Skeletal muscle satellite cell (primary cell): ENCODE measurements at regions not wholly inside any gene's neighbourhood (a gene's known extent, or its start where the extent isn't known, plus 50 kb on each side); places are given as distances from the start of the nearest gene placed in this dataset.
"Not testable (repeated sequence)": the region's sequence is repeated elsewhere in the genome, so short reads cannot be mapped to it uniquely, and the experiment has no call there.

Source experiments
- H3K27me3 ChIP-seq: 2 replicates; pipeline ENCODE4 v1.7.0; 2013; ENCODE audit warnings: low read length; ENCODE audit not compliant: control insufficient read depth, insufficient read depth
- H3K36me3 ChIP-seq: 2 replicates; pipeline ENCODE4 v1.7.0; 2013; ENCODE audit warnings: mild to moderate bottlenecking, control low read depth, low read length; ENCODE audit not compliant: insufficient read depth
- H3K4me1 ChIP-seq: 2 replicates; pipeline ENCODE4 v1.7.0; 2013; ENCODE audit warnings: low read length; ENCODE audit not compliant: control insufficient read depth, insufficient read depth
- H3K4me2 ChIP-seq: 2 replicates; pipeline ENCODE4 v1.7.0; 2013; ENCODE audit warnings: mild to moderate bottlenecking, low read length
- H3K4me3 ChIP-seq: 2 replicates; pipeline ENCODE4 v1.7.0; 2013; ENCODE audit warnings: low read length
- H3K9ac ChIP-seq: 2 replicates; pipeline ENCODE4 v1.7.0; 2013; ENCODE audit warnings: mild to moderate bottlenecking, low read depth, low read length, moderate library complexity
- H3K9me3 ChIP-seq: replicated peaks from 2 replicates; pipeline ENCODE4 v1.7.0; 2013; ENCODE audit warnings: mild to moderate bottlenecking, control low read depth, low read length

DNA sequence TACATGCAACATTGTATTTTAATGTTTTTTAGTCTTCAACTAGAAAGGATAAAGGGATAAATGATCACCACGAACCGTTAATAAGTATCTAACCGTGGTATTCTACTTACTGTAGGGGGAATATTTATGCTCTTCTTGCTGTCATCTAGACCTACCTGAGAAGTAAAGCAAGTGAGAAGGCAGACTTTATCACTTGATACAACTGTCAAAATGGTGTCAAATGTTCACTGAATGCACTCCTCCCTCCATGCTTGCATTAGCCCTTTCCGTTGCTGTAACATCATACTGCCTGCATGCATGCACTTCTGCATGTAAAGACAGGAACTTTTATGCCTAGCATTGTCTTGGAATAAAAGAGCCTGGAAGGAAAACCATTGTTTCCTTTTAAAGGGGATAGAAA lies 298.6 kb upstream of the PMFBP1 start:
- no peak overlapping the region for H3K4me2 ChIP-seq
- no peak overlapping the region for H3K9ac ChIP-seq
- no peaks in the 10 kb centered on the region for H3K9me3 ChIP-seq
- no peaks in the 10 kb centered on the region for H3K36me3 ChIP-seq
- peaks cover 34% of the 10 kb centered on the region for H3K4me1 ChIP-seq
- H3K4me3 ChIP-seq: no peak overlapping the region
- no peaks in the 10 kb centered on the region for H3K27me3 ChIP-seq

DNA sequence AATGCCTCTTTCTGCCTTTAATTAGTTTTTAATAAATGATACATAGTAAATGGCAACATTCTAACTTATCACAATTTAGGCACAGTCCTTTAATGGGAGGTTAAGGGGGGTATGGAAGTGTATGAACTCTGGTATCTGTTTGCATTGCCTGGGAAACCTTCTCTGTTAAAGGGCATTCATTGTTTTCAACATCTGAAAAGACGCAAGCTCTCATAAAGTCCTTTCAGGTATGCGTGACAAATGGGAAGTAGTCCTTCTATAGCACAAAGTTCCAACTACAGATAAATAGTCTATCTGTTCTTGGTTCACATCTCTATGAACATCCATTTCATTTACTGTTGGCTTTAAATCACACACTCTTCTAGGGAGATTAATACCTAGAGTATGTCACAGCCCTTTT lies 298.0 kb upstream of the PMFBP1 start:
- peaks cover 29% of the 10 kb centered on the region for H3K4me1 ChIP-seq
- H3K36me3 ChIP-seq: no peaks in the 10 kb centered on the region
- H3K4me3 ChIP-seq: no peak overlapping the region
- no peaks in the 10 kb centered on the region for H3K27me3 ChIP-seq
- H3K4me2 ChIP-seq: no peak overlapping the region
- no peaks in the 10 kb centered on the region for H3K9me3 ChIP-seq
- H3K9ac ChIP-seq: no peak overlapping the region

DNA sequence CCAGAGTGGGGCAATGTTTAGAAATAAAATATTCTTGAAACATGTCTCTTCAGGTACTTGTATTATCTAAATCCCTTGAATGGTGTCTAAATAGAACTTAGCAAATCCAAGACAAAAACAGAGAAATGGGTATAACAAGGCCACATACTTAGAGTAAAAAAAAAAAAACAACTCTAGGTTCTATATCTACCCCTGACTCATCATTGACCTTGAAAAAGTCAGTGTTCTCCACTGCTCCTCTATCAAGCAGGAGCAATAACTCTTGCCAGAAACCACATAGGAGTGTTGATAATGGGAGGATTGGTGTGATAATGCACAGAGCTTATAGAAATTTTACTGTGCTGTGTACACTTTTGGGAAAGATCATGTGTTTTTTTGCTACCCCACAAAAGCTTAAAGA lies 296.6 kb upstream of the PMFBP1 start:
- Histone ChIP-seq H3K4me1 (peaks cover 16% of the 10 kb centered on the region), H3K4me2 (no peak overlapping the region), H3K36me3 (no peaks in the 10 kb centered on the region), H3K9ac (no peak overlapping the region), H3K27me3 (no peaks in the 10 kb centered on the region), H3K9me3 (no peaks in the 10 kb centered on the region), H3K4me3 (no peak overlapping the region)

DNA sequence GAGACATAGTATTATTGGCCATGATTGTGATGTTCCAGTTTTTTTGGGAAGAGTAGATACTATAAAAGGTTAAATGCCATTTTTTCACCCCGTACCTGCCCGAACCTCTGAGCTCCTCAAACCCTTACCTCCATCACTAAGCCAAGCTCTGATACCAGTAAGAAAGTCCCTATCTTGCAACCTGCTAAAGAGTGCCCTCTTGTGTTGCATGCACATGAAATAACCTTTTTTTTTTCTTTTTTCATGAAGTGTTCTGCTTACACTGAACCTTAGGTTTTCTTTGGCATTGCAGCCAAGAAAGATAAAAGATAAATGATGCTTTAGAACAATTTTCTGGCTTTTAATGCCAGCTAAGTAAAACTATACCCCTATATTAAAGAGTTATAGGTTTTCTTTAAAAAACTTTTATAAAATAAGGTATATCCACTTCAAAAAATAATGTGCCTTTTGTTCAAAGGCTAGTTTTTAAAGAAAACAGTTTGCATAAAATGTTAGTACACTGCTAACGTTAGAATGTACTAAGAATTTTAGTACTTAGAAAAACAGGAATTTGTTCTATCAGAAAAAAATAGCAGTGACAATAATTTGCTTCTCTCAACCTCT lies 295.3 kb upstream of the PMFBP1 start:
- H3K27me3 ChIP-seq: no peaks in the 10 kb centered on the region
- H3K9me3 ChIP-seq: no peaks in the 10 kb centered on the region
- H3K4me2 ChIP-seq: no peak overlapping the region
- H3K36me3 ChIP-seq: no peaks in the 10 kb centered on the region
- peak overlapping the region; percentile 4 for H3K9ac ChIP-seq
- peaks cover 16% of the 10 kb centered on the region for H3K4me1 ChIP-seq
- H3K4me3 ChIP-seq: no peak overlapping the region

DNA sequence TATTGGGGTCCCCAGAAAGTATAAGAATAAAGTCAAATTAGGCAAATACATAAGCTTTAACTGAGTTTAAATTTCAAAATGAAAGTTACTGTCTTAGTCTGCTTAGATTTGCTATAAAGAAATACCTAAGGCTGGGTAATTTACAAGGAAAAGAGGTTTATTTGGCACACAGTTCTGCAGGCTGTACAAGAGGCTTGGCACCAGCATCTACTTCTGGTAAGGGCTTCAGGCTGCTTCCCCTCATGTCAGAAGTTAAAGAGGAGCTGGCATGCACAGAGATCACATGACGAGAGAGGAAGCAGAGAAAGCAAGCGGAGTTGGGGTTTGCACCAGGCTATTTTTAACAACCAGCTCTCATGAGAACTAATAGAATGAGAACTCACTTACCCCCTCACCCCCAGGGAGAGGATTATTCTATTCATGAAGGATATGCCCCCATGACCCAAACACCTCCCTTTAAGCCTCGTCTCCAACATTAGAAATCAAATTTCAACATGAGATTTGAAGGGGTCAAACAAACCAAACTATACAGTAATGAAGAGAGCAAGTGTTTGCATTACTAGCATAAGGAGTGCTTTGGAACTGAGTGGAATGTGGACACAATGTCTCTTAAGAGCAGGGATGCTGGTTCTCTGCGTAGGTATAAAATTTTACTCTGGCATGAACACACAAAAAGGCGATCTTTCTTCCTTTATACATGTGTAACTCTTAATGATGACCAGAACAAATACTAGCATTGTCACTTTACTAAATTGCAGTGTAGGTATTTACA lies 292.8 kb upstream of the PMFBP1 start:
- no peak overlapping the region for H3K9ac ChIP-seq
- no peaks in the 10 kb centered on the region for H3K27me3 ChIP-seq
- H3K9me3 ChIP-seq: no peaks in the 10 kb centered on the region
- no peaks in the 10 kb centered on the region for H3K36me3 ChIP-seq
- H3K4me2 ChIP-seq: no peak overlapping the region
- H3K4me1 ChIP-seq: peaks cover 16% of the 10 kb centered on the region
- no peak overlapping the region for H3K4me3 ChIP-seq

DNA sequence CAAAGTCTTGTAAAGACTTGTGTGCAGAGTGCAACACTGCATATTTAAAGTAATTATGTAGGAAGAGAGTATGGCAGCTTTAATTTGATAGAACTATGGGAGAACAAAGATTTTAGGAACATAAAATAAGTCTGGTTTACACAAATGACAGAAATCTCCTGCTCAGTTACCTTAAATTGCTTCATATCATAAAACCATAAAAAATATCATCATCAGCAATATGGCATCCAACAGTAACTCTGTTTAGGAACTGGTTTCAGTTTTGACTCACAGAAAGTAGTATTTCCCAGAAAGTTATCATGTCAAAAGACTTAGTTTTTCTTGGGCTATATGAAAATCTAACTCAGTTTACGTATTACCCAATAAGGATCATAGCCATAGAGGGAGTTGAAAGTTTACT lies 292.1 kb upstream of the PMFBP1 start:
- H3K4me1 ChIP-seq: peaks cover 16% of the 10 kb centered on the region
- H3K27me3 ChIP-seq: no peaks in the 10 kb centered on the region
- H3K4me3 ChIP-seq: no peak overlapping the region
- H3K9me3 ChIP-seq: no peaks in the 10 kb centered on the region
- no peak overlapping the region for H3K9ac ChIP-seq
- H3K36me3 ChIP-seq: no peaks in the 10 kb centered on the region
- H3K4me2 ChIP-seq: no peak overlapping the region

DNA sequence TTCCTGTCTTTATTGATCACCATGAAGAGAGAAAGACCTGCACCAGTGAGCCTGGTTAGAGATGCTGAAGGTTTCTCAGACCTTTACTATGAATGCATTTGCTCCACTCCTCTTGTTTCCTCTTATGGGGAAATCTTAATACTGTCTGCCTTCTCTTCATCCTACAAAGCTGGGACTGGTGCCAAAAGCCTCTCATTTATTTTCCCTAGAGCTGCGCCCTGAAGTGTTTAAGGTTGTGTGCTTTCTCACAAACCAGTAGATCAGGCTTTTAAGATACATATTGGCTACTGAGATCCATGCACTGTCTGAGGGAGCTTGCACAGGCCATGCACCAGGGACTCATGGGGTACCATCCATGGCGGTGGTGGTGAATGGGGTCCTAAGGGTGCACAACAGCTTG lies 286.1 kb upstream of the PMFBP1 start:
- H3K4me1 ChIP-seq: no peaks in the 10 kb centered on the region
- H3K4me3 ChIP-seq: no peak overlapping the region
- H3K27me3 ChIP-seq: no peaks in the 10 kb centered on the region
- H3K4me2 ChIP-seq: no peak overlapping the region
- H3K36me3 ChIP-seq: no peaks in the 10 kb centered on the region
- H3K9ac ChIP-seq: no peak overlapping the region
- no peaks in the 10 kb centered on the region for H3K9me3 ChIP-seq

DNA sequence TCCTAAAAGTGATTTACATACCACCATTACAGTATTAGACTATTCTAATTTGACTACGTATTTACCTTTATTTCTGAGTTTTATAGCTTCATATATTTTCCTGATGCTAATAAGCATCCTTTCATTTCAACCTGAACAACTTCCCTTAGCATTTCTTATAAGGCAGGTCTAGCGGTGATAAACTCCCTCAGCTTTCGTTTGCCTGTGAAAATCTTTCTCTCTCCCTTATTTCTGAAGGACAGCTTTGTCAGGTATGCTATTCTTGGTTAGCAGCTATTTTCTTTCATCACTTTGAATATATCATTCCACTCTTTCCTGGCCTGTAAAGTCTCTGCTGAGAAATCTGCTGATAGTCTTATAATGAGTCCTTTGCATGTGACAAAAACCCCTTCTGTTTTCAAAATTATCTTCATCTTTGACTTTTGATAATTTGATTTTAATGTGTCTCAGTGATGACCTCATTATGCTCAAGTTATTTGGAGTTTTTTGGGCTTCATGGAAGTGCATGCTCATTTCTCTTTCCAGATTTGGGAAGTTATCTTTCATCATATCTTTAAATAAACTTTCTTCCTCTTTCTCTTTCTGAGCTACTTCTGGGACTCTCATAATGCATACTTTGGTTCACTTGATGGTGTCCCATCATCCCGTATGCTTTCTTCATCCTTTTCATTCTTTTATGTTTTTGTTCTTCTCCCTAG lies 285.4 kb upstream of the PMFBP1 start:
- no peak overlapping the region for H3K4me3 ChIP-seq
- H3K36me3 ChIP-seq: no peaks in the 10 kb centered on the region
- H3K4me1 ChIP-seq: no peaks in the 10 kb centered on the region
- H3K4me2 ChIP-seq: no peak overlapping the region
- no peak overlapping the region for H3K9ac ChIP-seq
- H3K9me3 ChIP-seq: no peaks in the 10 kb centered on the region
- H3K27me3 ChIP-seq: no peaks in the 10 kb centered on the region

DNA sequence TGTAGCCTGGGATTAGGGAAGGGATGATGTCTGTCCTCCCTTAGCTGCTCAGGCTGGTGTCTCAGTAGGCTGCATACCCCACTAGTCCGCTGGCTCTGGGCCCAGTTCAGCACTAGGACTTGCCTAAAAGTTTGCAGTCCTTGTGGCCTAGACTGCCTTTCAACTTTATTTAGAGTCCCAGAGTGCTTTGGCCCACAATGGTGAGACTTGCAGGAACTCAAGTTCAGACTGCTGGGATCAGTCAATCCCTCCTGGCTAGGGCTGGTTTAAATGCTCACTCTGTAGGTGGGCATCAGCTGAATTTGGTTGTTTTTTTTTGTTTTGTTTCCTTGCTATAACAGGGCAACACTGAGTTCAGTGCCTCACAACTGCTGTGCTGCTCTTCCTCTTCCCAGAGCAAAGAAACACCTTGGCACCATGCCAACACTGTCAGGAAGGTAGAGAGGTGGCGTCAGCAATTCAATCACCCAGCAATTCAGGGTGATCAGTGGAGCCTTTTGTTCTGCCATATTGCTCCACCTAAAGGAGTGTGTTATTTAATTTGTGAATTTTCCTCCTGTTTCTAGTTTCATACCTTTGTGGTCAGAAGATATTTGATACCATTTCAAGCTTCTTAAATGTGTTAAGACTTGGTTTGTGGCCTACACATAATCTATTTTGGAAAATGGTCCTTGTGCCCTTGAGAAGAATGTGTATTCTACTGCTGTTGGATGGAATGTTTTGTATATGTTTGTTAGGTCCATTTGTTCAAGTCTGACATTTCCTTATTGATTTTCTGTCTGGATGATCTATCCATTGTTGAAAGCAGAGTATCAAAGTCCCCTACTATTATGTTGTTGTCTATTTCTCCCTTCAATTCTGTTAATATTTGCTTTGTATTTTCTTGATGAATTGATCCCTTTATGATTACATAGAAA lies 284.0 kb upstream of the PMFBP1 start:
- no peak overlapping the region for H3K4me2 ChIP-seq
- no peaks in the 10 kb centered on the region for H3K27me3 ChIP-seq
- no peaks in the 10 kb centered on the region for H3K4me1 ChIP-seq
- no peak overlapping the region for H3K9ac ChIP-seq
- H3K36me3 ChIP-seq: no peaks in the 10 kb centered on the region
- H3K4me3 ChIP-seq: no peak overlapping the region
- H3K9me3 ChIP-seq: no peaks in the 10 kb centered on the region

DNA sequence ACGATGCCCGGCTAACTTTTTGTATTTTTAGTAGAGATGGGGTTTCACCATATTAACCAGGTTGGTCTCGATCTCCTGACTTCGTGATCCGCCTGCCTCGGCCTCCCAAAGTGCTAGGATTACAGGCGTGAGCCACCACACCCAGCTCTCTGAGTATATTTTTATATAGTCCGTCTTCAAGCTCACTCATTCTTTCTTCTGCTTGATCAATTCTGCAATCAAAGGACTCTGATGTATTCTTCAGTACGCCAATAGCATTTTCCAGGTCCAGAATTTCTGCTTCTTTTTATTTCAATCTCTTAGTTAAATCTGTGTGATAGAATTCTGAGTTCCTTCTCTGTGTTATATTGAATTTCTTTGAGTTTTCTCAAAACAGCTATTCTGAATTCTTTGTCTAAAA lies 281.9 kb upstream of the PMFBP1 start:
- not testable (repeated sequence) for H3K27me3 ChIP-seq, H3K4me3 ChIP-seq, H3K9me3 ChIP-seq, H3K36me3 ChIP-seq, H3K4me1 ChIP-seq, H3K9ac ChIP-seq, H3K4me2 ChIP-seq

DNA sequence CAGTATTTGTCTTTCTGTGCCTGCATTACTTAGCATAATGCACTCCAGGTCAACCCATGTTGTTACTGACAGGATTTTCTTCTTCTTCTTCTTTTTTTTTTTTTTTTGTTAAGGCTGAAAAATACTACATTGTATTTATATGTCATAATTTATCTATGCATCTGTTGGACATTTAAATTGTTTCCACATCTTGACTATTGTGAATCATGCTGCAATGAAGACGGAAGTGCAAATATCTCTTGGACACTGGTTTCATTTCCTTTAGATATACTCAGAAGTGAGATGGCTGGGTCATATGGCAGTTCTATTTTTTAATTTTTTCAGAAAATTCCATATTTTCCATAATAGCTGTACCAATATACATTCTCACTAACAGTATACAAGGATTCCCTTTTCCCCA lies 272.7 kb upstream of the PMFBP1 start:
- H3K9me3 ChIP-seq: no peaks in the 10 kb centered on the region
- no peaks in the 10 kb centered on the region for H3K36me3 ChIP-seq
- H3K4me3 ChIP-seq: no peak overlapping the region
- no peak overlapping the region for H3K9ac ChIP-seq
- no peak overlapping the region for H3K4me2 ChIP-seq
- H3K27me3 ChIP-seq: no peaks in the 10 kb centered on the region
- H3K4me1 ChIP-seq: no peaks in the 10 kb centered on the region
